Adrenal gland (tissue), 9 donors: ENCODE measurements at regions not wholly inside any gene's neighbourhood (a gene's known extent, or its start where the extent isn't known, plus 50 kb on each side); places are given as distances from the start of the nearest gene placed in this dataset.
A peak's percentile ranks its signal among the peaks of the same experiment; 100 is the strongest.

Experiments
- DNase-seq, 7 donors: peaks; one replicate each; pipeline ENCODE4 v3.0.0-alpha.2; 2019 to 2020
- H3K27ac ChIP-seq, 5 donors: fragments of 200-600 bp; sonication (generic) in 4 of 5; 1 replicate in 3 of 5; 2 replicates in 2 of 5; pipeline versions ENCODE4 v1.5.1 to v1.8.0; 2016 to 2020; ENCODE audit warnings: mild to moderate bottlenecking in 1 of 5
- H3K27me3 ChIP-seq: fragments of 200-600 bp; 2 replicates; pipeline ENCODE4 v1.8.0; 2021
- H3K36me3 ChIP-seq, 2 donors: fragments of 200-600 bp; replicated peaks in 1 of 2; 1 replicate in 1 of 2; 2 replicates in 1 of 2; pipeline versions ENCODE4 v1.5.1 to v1.8.0; 2018 to 2022
- H3K4me1 ChIP-seq, 2 donors: fragments of 200-600 bp; replicated peaks in 1 of 2; 1 replicate in 1 of 2; 2 replicates in 1 of 2; pipeline versions ENCODE4 v1.5.1 to v1.8.0; 2018 to 2021
- H3K4me3 ChIP-seq, 4 donors: fragments of 200-600 bp; sonication (generic) in 3 of 4; one replicate each; pipeline ENCODE4 v1.5.1; 2016 to 2018
- H3K9me3 ChIP-seq, 3 donors: fragments of 200-600 bp; sonication (generic) in 1 of 3; replicated peaks in 1 of 3; 1 replicate in 2 of 3; 2 replicates in 1 of 3; pipeline versions ENCODE4 v1.5.1 to v1.8.0; 2016 to 2021
- CTCF ChIP-seq, 6 experiments: fragments of 450-650 bp in 4 of 6; fragments of 200-600 bp in 2 of 6; sonication (generic) in 1 of 6; IDR thresholded peaks; 1 replicate in 5 of 6; 2 replicates in 1 of 6; pipeline versions ENCODE4 v1.5.1 to v1.8.0; 2016 to 2021; ENCODE audit warnings: antibody characterized with exemption in 6 of 6, mild to moderate bottlenecking in 2 of 6, moderate library complexity in 1 of 6
- POLR2A ChIP-seq, 2 donors: fragments of 450-650 bp; IDR thresholded peaks; one replicate each; pipeline ENCODE4 v1.6.1; 2017; ENCODE audit warnings: antibody characterized with exemption in 2 of 2, mild to moderate bottlenecking in 2 of 2, moderate library complexity in 1 of 2
- WGBS, 4 donors: extraction: QIAGEN DNeasy Blood & Tissue Kit in 2 of 4; methylation state at CpG; one replicate each; pipeline versions ENCODE4 v1.1.5 to v1.1.7; 2013 to 2017; 5-methylcytosine and 5-hydroxymethylcytosine counted together
- intact Hi-C, 2 donors: fragments of 100-400 bp; cut with DNase I; formaldehyde crosslinking; loops; one replicate each; pipeline versions ENCODE4 v1.14.1 to v1.15.0; 2022 to 2023
- donor health status: healthy with polysubstance abuse.
- donor health status: Bipolar disorder and iron deficiency.
- donor health status: DM: yes; HTN: yes; CAD: no.
- donor health status: DM: no; HTN: no; CAD: no.
- donor health status: DM: no; HTN: no; CAD: no.

DNA sequence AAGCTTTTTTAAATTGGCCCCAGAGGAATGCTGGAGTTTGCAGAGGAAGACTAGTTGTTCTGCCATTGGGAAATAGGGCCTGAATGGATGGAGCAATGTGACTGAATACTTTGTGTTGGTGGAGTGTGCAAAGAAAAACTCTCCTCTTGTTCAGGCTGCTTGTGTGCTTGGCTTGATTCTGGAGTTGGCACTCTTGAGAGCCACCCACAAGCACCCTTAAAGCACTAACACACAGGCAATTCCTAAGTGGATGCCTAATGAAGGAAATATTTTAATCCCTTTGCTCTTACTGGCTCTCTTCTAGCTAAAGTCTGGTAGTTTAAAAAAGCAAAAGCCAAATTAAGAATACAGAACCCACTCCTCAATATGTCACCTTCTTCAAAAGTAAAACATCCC lies 304.4 kb upstream of the C2CD4B start:
- no peak for DNase-seq
- Histone ChIP-seq H3K36me3 (no peaks in the 10 kb centered on the region), H3K9me3 (no peaks in the 10 kb centered on the region), H3K27ac (peak overlapping the region in 2 of 5 donors; percentile 17), H3K4me3 (no peak overlapping the region), H3K4me1 (no peaks in the 10 kb centered on the region), H3K27me3 (no peaks in the 10 kb centered on the region)
- TF ChIP-seq CTCF (IDR thresholded peaks at IDR 0.05) (no peak), POLR2A (IDR thresholded peaks at IDR 0.05) (no peak)
- intact Hi-C loops: no loop called here

DNA sequence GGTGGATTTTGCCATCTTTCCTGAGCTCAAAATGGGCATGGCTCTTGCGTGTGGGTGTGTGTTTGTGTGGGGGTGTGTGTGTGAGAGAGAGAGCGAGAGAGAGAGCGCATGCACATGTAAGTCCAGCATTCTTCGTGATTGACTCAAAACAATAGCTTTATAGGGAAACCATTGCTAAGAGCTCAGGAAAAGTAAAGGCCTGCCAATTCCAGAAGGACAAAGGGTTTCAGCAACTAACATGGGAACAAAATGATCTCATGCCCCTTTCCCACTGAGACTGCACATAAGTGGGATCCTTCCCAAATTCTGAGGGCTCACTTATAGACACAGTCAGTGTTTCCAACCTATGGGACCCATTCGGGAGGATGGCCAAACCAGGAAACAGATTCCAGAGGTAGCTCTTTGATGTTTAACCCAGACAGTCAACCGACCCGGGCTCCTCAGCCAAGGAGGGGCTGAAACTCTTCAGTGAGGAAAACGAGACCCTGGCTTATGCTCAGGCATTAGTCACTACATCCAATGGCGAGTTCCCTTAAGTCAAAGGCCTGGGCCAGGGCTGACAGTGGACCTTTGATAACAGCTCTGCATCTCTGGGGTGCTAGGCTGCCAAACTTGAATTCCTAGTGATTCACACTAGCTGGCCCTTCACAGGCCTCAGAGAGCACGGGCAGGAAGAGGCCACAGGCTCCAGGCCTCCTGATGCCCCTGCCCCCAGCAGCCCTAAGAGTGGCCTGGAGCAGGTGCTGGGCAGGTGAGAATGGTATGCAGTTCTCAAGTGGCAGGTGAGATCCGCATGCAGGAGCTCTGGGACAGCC lies 305.0 kb upstream of the C2CD4B start:
- no peaks in the 10 kb centered on the region for H3K27me3 ChIP-seq
- H3K36me3 ChIP-seq: no peaks in the 10 kb centered on the region
- 62 to 91% (median 80%) methylated on average over 9 to 11 of the region's 11 CpGs for WGBS, 4 donors
- no peak overlapping the region for H3K4me3 ChIP-seq
- intact Hi-C loops: no loop called here
- no peak for TF ChIP-seq POLR2A (IDR thresholded peaks at IDR 0.05)
- no peak for TF ChIP-seq CTCF (IDR thresholded peaks at IDR 0.05)
- peak in 2 of 7 donors; percentile 14 to 59 for DNase-seq
- no peaks in the 10 kb centered on the region for H3K9me3 ChIP-seq
- peaks cover 0 to 3% of the 10 kb centered on the region in 2 donors for H3K4me1 ChIP-seq
- H3K27ac ChIP-seq: peak overlapping the region in 2 of 5 donors; percentile 17

DNA sequence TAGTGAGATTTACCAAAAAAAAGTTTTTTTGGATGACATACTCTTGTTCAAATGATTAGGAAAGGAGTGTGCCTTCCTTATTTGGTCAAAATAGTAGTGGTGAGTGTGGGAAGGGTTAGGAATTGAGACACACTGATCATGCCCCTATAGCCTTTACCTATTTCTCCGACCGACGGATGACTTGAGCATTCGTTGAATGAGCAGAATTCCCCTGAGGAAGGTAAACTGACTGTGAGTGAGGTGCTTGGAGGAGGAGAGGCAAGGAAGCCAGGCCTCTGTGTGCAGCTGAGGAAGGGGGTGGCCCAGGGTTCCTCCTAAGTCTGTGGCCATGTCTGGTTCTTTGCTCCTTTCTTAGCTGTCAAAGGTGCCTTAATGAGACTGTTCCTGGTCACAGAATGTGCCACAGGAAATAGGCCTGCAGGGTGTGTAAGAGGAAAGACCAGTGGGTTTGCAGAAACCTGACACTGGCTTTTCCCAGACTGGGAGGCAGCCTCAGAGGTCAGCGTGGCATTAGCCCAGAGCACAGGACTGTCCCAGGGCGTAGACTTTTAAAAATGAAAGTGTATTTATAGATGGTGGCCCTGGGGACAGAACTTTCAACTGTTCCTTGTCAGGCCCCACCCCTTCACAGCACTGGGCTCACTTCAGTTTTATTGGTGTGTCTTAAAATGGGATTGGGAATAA lies 307.7 kb upstream of the C2CD4B start:
- Histone ChIP-seq H3K4me1 (peaks cover 0 to 6% of the 10 kb centered on the region in 2 donors), H3K27ac (peak overlapping the region in 1 of 5 donors; percentile 26), H3K9me3 (no peaks in the 10 kb centered on the region), H3K27me3 (no peaks in the 10 kb centered on the region), H3K36me3 (no peaks in the 10 kb centered on the region), H3K4me3 (no peak overlapping the region)
- DNase-seq: no peak
- 78 to 91% (median 84%) methylated on average over 6 of the region's 6 CpGs for WGBS, 4 donors
- TF ChIP-seq POLR2A (IDR thresholded peaks at IDR 0.05): no peak
- no peak for TF ChIP-seq CTCF (IDR thresholded peaks at IDR 0.05)
- intact Hi-C loops: no loop called here

DNA sequence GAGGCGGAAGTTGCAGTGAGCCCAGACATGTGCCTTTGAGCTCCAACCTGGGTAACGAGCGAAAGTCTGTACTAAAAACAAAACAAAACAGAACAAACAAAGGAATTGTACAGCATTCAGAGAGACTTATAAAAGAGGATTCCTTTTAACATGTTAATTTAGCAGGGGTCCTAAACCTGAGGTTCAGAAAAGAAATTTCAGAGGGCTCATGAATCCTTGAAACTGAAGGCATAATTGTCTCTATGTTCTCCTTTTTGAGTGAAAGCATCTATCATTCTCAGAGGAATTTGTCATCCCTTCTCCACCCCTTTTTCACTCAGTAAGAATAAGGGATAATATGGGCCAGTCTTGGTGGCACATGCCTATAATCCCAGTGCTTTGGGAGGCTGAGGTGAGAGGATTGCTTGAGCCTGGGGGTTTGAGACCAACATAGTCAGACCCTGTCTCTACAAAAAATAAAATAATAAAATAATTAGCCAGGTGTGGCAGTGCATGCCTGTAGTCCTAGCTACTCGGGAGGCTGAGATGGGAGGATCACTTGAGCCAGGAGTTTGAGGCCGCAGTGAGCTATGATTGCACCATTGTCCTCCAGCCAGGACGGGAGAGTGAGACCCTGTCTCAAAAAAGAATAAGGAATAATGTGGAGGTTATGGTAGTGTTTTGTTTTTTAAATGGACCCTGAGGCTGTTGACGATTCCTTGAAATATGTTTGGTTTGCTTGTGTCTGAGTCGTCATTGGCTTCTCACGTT lies 309.1 kb upstream of the C2CD4B start:
- H3K27ac ChIP-seq: no peak overlapping the region

More for the DNA sequence above, 309.1 kb upstream of the C2CD4B start:
- intact Hi-C loops: no loop called here
- Histone ChIP-seq H3K9me3 (no peaks in the 10 kb centered on the region), H3K36me3 (no peaks in the 10 kb centered on the region), H3K4me1 (peaks cover 0 to 6% of the 10 kb centered on the region in 2 donors), H3K27me3 (no peaks in the 10 kb centered on the region), H3K4me3 (no peak overlapping the region)
- WGBS, 4 donors: 74 to 79% (median 76%) methylated on average over 9 of the region's 9 CpGs
- no peak for DNase-seq
- TF ChIP-seq CTCF (IDR thresholded peaks at IDR 0.05): no peak
- no peak for TF ChIP-seq POLR2A (IDR thresholded peaks at IDR 0.05)
